ENCODE measurements at regions not wholly inside any gene's neighbourhood (a gene's known extent, or its start where the extent isn't known, plus 50 kb on each side); places are given as distances from the start of the nearest gene placed in this dataset.

DNA sequence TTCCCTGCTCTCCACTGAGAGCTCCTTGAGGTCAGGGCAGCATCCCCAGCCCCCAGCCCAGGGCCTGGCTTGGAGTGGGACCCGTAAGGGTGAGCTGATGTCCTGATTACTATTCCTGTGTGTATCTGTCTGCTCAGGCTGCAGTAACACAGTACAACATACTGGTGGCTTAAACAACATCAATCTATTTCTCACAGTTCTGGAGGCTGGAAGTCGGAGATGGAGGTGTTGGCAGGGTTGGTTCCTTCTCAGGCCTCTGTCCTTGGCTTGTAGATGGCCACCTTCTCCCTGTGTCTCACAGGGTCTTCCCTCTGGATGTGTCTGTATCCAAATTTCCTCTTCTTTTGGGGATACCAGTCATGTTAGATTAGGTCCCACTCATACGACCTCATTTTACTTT, 246.4 kb upstream of the POU3F1 start:
- intact Hi-C loops (cut with DNase I): no loop called here
- Histone ChIP-seq H3K9me3 (no peaks in the 10 kb centered on the region), H3K4me1 (peaks cover 7% of the 10 kb centered on the region), H3K27ac (no peak overlapping the region), H3K4me3 (no peak overlapping the region), H3K27me3 (no peaks in the 10 kb centered on the region), H3K36me3 (no peaks in the 10 kb centered on the region)
- no peak for TF ChIP-seq CTCF (IDR thresholded peaks at IDR 0.05)
- no peak for DNase-seq (ENCODE audit: extremely low spot score in 2 of 2)

DNA sequence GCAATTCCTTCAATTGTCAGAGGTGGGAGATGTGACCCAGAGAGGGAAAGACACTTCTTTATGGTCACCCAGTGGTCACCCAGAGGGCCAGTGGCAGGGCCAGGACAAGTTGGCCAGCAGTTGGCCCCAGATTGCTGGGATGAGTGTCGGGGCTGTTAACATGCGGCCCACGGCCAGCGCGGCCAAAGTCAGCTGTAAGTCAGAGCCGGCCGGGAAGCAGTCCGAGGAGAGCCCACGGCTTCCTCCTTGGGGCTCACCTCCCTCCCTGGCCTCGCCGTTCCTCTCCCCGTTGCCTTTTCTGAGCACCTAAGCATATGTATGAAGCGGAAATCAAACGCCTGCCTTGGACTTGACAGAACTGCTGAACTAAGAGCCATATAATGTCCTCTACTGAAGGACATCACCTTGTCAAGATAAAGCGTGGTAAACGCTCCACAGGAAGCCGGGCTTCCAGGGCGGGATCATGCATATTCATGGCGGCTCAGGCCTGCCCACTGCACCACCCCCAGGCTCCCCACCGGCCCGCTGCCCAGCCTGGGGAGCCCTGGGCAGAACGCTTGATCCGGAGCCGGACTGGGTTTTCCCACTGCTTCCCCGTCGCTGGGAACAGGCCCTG, 245.4 kb upstream of the POU3F1 start:
- H3K36me3 ChIP-seq: no peaks in the 10 kb centered on the region
- no peak for TF ChIP-seq CTCF (IDR thresholded peaks at IDR 0.05)
- no peak for TF ChIP-seq POLR2A (IDR thresholded peaks at IDR 0.05)
- no peak for TF ChIP-seq POLR2AphosphoS5 (IDR thresholded peaks at IDR 0.05; ENCODE audit: insufficient read depth in 1 of 2, low read depth in 1 of 2)
- peaks cover 7% of the 10 kb centered on the region for H3K4me1 ChIP-seq
- no peaks in the 10 kb centered on the region for H3K27me3 ChIP-seq
- no peak for DNase-seq (ENCODE audit: extremely low spot score in 2 of 2)
- no peaks in the 10 kb centered on the region for H3K9me3 ChIP-seq
- H3K4me3 ChIP-seq: no peak overlapping the region
- H3K27ac ChIP-seq: no peak overlapping the region
- intact Hi-C loops (cut with DNase I): no loop called here

DNA sequence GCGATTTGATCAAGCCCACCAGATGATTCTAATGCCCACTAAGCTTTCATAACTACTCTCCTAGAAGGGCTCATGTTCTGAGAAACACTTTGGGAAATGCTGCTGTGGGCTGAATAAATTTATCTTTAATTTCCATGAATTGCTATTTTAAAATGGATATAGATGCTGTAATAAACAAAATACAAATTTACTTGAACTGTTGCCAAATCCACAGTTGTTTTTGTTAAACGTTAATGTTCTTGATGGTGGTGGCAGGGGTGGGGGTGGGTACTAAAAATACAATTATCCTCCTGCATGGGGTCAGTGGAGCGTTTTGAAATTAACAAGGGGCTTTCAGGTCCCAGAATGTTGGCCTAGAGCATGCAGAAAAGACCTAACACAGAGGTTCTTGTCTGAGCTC, 244.7 kb upstream of the POU3F1 start:
- Histone ChIP-seq H3K9me3 (no peaks in the 10 kb centered on the region), H3K27me3 (no peaks in the 10 kb centered on the region), H3K36me3 (no peaks in the 10 kb centered on the region), H3K27ac (no peak overlapping the region), H3K4me3 (no peak overlapping the region), H3K4me1 (peaks cover 7% of the 10 kb centered on the region)
- TF ChIP-seq CTCF (IDR thresholded peaks at IDR 0.05) (no peak), POLR2AphosphoS5 (IDR thresholded peaks at IDR 0.05; ENCODE audit: insufficient read depth in 1 of 2, low read depth in 1 of 2) (no peak), POLR2A (IDR thresholded peaks at IDR 0.05) (no peak)
- DNase-seq (ENCODE audit: extremely low spot score in 2 of 2): no peak
- intact Hi-C loops (cut with DNase I): no loop called here

GRCh38 chr1:38289034-38289433, 242.4 kb upstream of the POU3F1 start:
- Histone ChIP-seq H3K36me3 (no peaks in the 10 kb centered on the region), H3K9me3 (no peaks in the 10 kb centered on the region), H3K4me3 (no peak overlapping the region), H3K4me1 (peaks cover 7% of the 10 kb centered on the region), H3K27me3 (no peaks in the 10 kb centered on the region), H3K27ac (no peak overlapping the region)
- intact Hi-C loops (cut with DNase I): no loop called here
- DNase-seq (ENCODE audit: extremely low spot score in 2 of 2): no peak
- TF ChIP-seq POLR2A (IDR thresholded peaks at IDR 0.05): no peak
- TF ChIP-seq CTCF (IDR thresholded peaks at IDR 0.05): no peak
- TF ChIP-seq POLR2AphosphoS5 (IDR thresholded peaks at IDR 0.05; ENCODE audit: insufficient read depth in 1 of 2, low read depth in 1 of 2): no peak

DNA sequence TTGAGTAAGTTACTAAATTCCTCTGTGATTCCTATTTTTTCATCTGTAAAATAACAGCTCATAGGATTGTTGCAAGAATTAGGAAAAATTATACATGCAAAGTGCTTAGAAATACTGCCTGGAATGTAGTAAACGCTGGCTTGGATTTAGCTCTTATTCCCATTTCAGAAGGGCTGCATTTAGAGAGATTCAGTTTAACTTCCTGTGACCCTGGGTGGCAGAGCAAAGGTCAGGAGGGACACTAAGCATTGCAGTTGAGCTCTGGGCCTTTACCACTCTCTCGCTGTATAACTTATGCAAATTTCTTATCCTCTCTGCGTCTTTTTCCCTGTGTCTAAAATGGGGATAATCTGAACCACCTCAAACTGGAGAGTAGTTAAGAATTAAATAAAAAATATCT, 241.0 kb upstream of the POU3F1 start:
- intact Hi-C loops (cut with DNase I): no loop called here
- TF ChIP-seq CTCF (IDR thresholded peaks at IDR 0.05): no peak
- no peak for TF ChIP-seq POLR2AphosphoS5 (IDR thresholded peaks at IDR 0.05; ENCODE audit: insufficient read depth in 1 of 2, low read depth in 1 of 2)
- no peak for TF ChIP-seq POLR2A (IDR thresholded peaks at IDR 0.05)
- Histone ChIP-seq H3K9me3 (no peaks in the 10 kb centered on the region), H3K36me3 (no peaks in the 10 kb centered on the region), H3K27ac (no peak overlapping the region), H3K4me1 (peaks cover 7% of the 10 kb centered on the region), H3K4me3 (no peak overlapping the region), H3K27me3 (no peaks in the 10 kb centered on the region)
- DNase-seq (ENCODE audit: extremely low spot score in 2 of 2): no peak

All from vagina (tissue), 2 donors.